ENCODE measurements at regions not wholly inside any gene's neighbourhood (a gene's known extent, or its start where the extent isn't known, plus 50 kb on each side); places are given as distances from the start of the nearest gene placed in this dataset.

- Histone ChIP-seq H3K9me3 (replicated peaks in 1 of 2; ENCODE audit: control insufficient read depth in 1 of 2, insufficient read depth in 1 of 2, low read length in 2 of 2) (peaks cover 0 to 10% of the 10 kb centered on the region in 2 donors), H3K27me3 (ENCODE audit: control insufficient read depth in 2 of 2, insufficient read depth in 2 of 2, low read length in 2 of 2) (no peaks in the 10 kb centered on the region), H3K4me3 (replicated peaks in 1 of 3; ENCODE audit: low read depth in 2 of 3, low read length in 3 of 3) (no peak overlapping the region), H3K9ac (ENCODE audit: insufficient read depth, low read length, poor library complexity, severe bottlenecking) (no peak overlapping the region), H3K27ac (ENCODE audit: low read depth in 1 of 2, low read length in 2 of 2) (no peak overlapping the region), H3K79me2 (ENCODE audit: insufficient read depth, low read length) (no peaks in the 10 kb centered on the region), H3K4me2 (replicated peaks; ENCODE audit: extremely low read depth, low read length, poor library complexity, severe bottlenecking) (no peak overlapping the region), H2AFZ (ENCODE audit: insufficient read depth, low read depth, low read length, poor library complexity, severe bottlenecking) (no peak overlapping the region), H4K20me1 (ENCODE audit: insufficient read depth, low read length) (no peaks in the 10 kb centered on the region), H3K4me1 (ENCODE audit: control insufficient read depth in 1 of 2, insufficient read depth in 2 of 2, low read length in 2 of 2) (no peaks in the 10 kb centered on the region), H3K36me3 (replicated peaks in 1 of 2; ENCODE audit: control insufficient read depth in 1 of 2, insufficient read depth in 2 of 2, low read length in 2 of 2) (no peaks in the 10 kb centered on the region)
- DNase-seq, result no peak
- peaks cover 0 to 2% (median 0%) of the 10 kb centered on the region in 3 donors for H3K27me3 Mint-ChIP-seq (ENCODE audit: low read depth in 3 of 3)
- no CpG with 5 or more reads among the region's 2 CpGs for WGBS (ENCODE audit: insufficient coverage)
- H3K9me3 Mint-ChIP-seq, result peaks cover 7 to 26% (median 16%) of the 10 kb centered on the region in 7 donors
- H3K4me3 Mint-ChIP-seq, result no peak overlapping the region
- H3K27ac Mint-ChIP-seq, result no peak overlapping the region
- peaks cover 2% of the 10 kb centered on the region for H3K4me1 Mint-ChIP-seq
- intact Hi-C loops (cut with micrococcal nuclease), result no loop called here
- TF ChIP-seq CTCF (IDR thresholded peaks at IDR 0.05), result no peak
- no peaks in the 10 kb centered on the region for H3K36me3 Mint-ChIP-seq
Observed at GRCh38 chr1:73604739-73605138, 593.2 kb downstream of the LRRIQ3 start.

DNA sequence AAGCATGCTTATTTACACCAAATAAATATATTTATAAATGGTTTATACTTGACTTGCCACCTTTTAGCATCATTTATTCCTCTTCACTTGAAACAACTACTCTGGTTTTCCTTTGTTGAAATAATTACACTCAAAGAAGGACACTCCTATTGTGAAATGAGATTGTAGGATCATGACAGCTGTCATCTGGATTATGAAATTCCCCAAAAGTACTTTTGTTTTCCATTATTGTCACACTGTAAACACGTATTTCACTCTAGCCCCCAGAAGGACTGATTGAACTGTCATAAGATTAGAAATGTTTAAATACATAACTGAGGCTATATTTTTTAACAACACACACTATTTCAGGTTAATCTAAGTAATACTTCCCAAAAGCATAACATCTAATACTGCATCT, 593.8 kb downstream of the LRRIQ3 start:
- no peak overlapping the region for H2AFZ ChIP-seq (ENCODE audit: insufficient read depth, low read depth, low read length, poor library complexity, severe bottlenecking)
- no peaks in the 10 kb centered on the region for H3K4me1 ChIP-seq (ENCODE audit: control insufficient read depth in 1 of 2, insufficient read depth in 2 of 2, low read length in 2 of 2)
- H3K36me3 ChIP-seq (replicated peaks in 1 of 2; ENCODE audit: control insufficient read depth in 1 of 2, insufficient read depth in 2 of 2, low read length in 2 of 2), result no peaks in the 10 kb centered on the region
- H3K27me3 Mint-ChIP-seq (ENCODE audit: low read depth in 3 of 3), result peaks cover 0 to 2% (median 0%) of the 10 kb centered on the region in 3 donors
- intact Hi-C loops (cut with micrococcal nuclease), result no loop called here
- WGBS (ENCODE audit: insufficient coverage), result no CpG with 5 or more reads among the region's 1 CpG
- H3K4me3 Mint-ChIP-seq, result no peak overlapping the region
- H4K20me1 ChIP-seq (ENCODE audit: insufficient read depth, low read length), result no peaks in the 10 kb centered on the region
- TF ChIP-seq CTCF (IDR thresholded peaks at IDR 0.05), result no peak
- H3K4me2 ChIP-seq (replicated peaks; ENCODE audit: extremely low read depth, low read length, poor library complexity, severe bottlenecking), result no peak overlapping the region
- H3K27ac ChIP-seq (ENCODE audit: low read depth in 1 of 2, low read length in 2 of 2), result no peak overlapping the region
- H3K36me3 Mint-ChIP-seq, result no peaks in the 10 kb centered on the region
- H3K79me2 ChIP-seq (ENCODE audit: insufficient read depth, low read length), result no peaks in the 10 kb centered on the region
- H3K4me3 ChIP-seq (replicated peaks in 1 of 3; ENCODE audit: low read depth in 2 of 3, low read length in 3 of 3), result no peak overlapping the region
- H3K27ac Mint-ChIP-seq, result no peak overlapping the region
- H3K4me1 Mint-ChIP-seq, result peaks cover 2% of the 10 kb centered on the region
- H3K9me3 ChIP-seq (replicated peaks in 1 of 2; ENCODE audit: control insufficient read depth in 1 of 2, insufficient read depth in 1 of 2, low read length in 2 of 2), result peaks cover 0 to 10% of the 10 kb centered on the region in 2 donors
- H3K27me3 ChIP-seq (ENCODE audit: control insufficient read depth in 2 of 2, insufficient read depth in 2 of 2, low read length in 2 of 2), result no peaks in the 10 kb centered on the region
- H3K9me3 Mint-ChIP-seq, result peaks cover 7 to 26% (median 16%) of the 10 kb centered on the region in 7 donors
- no peak for DNase-seq
- no peak overlapping the region for H3K9ac ChIP-seq (ENCODE audit: insufficient read depth, low read length, poor library complexity, severe bottlenecking)
